Kidney (tissue), 13 donors: ENCODE measurements at regions not wholly inside any gene's neighbourhood (a gene's known extent, or its start where the extent isn't known, plus 50 kb on each side); places are given as distances from the start of the nearest gene placed in this dataset.

Source experiments
- DNase-seq, 5 donors: peaks; one replicate each; pipeline ENCODE4 v3.0.0-alpha.2; 2013 to 2020
- FAIRE-seq: peaks from 2 replicates; lab custom pipeline; 2012; peaks lifted over from hg19 to GRCh38; lab: Jason Lieb, UNC
- H3K27ac ChIP-seq, 2 donors: one replicate each; pipeline ENCODE4 v1.7.0; 2013; ENCODE audit warnings: low read depth in 2 of 2, low read length in 2 of 2, inconsistent platforms in 1 of 2
- H3K27me3 ChIP-seq: one replicate; pipeline ENCODE4 v1.7.1; 2013; ENCODE audit warnings: low read length, inconsistent platforms; ENCODE audit not compliant: control insufficient read depth, insufficient read depth
- H3K36me3 ChIP-seq, 3 donors: one replicate each; pipeline versions ENCODE4 v1.7.0 to v1.7.1; 2013; ENCODE audit warnings: low read length in 3 of 3, control low read depth in 1 of 3, inconsistent platforms in 1 of 3; ENCODE audit not compliant: insufficient read depth in 3 of 3, control insufficient read depth in 2 of 3
- H3K4me1 ChIP-seq, 3 donors: one replicate each; pipeline versions ENCODE4 v1.7.0 to v1.7.1; 2013; ENCODE audit warnings: low read length in 3 of 3, inconsistent platforms in 1 of 3, low read depth in 1 of 3; ENCODE audit not compliant: control insufficient read depth in 2 of 3, insufficient read depth in 2 of 3
- H3K4me3 ChIP-seq, 3 donors: one replicate each; pipeline versions ENCODE4 v1.7.0 to v1.8.1; 2013; ENCODE audit warnings: low read length in 3 of 3, control low read depth in 1 of 3, inconsistent platforms in 1 of 3
- H3K9ac ChIP-seq, 3 donors: one replicate each; pipeline versions ENCODE4 v1.7.0 to v1.7.1; 2013; ENCODE audit warnings: low read length in 3 of 3, control low read depth in 1 of 3, inconsistent platforms in 1 of 3
- H3K9me3 ChIP-seq, 3 donors: one replicate each; pipeline versions ENCODE4 v1.7.0 to v1.7.1; 2013; ENCODE audit warnings: low read length in 3 of 3, control low read depth in 1 of 3, inconsistent platforms in 1 of 3; ENCODE audit not compliant: control insufficient read depth in 2 of 3, insufficient read depth in 1 of 3
- CTCF ChIP-seq: IDR thresholded peaks from 3 replicates; pipeline ENCODE4 v1.5.1; 2012; ENCODE audit warnings: mild to moderate bottlenecking, moderate library complexity, borderline replicate concordance; ENCODE audit not compliant: insufficient read depth; ENCODE audit errors: extremely low read depth
- intact Hi-C: fragments of 100-400 bp; cut with DNase I; formaldehyde crosslinking; loops from one replicate; pipeline ENCODE4 v1.11.1; 2022
- donor health status: control.
- donor health status: control.
- donor health status: control.
- donor health status: control.
- donor health status: control.
- donor health status: DM: yes; HTN: yes; CAD: no.
- donor health status: Normal renal cell carcinoma (clear cell type).

DNA sequence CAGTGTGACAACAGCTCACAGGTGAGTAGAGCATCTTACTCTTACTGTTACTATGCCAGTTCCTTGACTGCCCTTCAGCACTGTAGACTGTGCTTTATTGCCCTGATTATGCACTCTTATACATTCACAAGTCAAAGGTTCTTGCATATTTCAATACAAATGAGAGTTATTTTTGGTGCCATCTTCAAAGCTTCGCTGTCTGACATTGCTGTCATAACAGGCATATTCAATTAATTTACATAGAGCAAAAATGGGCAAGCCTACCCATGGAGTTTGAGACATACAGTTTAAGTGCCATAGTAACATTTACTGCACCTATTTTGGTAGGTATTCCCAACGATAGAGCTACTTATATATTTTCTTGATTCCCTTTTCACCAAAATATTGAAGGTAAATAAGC is 107.5 kb upstream of the CNTN1 start:
- H3K27ac ChIP-seq: no peak overlapping the region
- TF ChIP-seq CTCF: no peak
- DNase-seq (no peak), FAIRE-seq (no peak)
- intact Hi-C loops: no loop called here
- peaks cover 0 to 11% (median 0%) of the 10 kb centered on the region in 3 donors for H3K9me3 ChIP-seq
- no peak overlapping the region for H3K9ac ChIP-seq
- H3K27me3 ChIP-seq: no peaks in the 10 kb centered on the region
- no peaks in the 10 kb centered on the region for H3K36me3 ChIP-seq
- H3K4me1 ChIP-seq: no peaks in the 10 kb centered on the region
- H3K4me3 ChIP-seq: no peak overlapping the region

- DNase-seq: no peak
- Histone ChIP-seq H3K4me1 (no peaks in the 10 kb centered on the region), H3K9me3 (peaks cover 0 to 5% (median 0%) of the 10 kb centered on the region in 3 donors), H3K9ac (no peak overlapping the region), H3K27ac (no peak overlapping the region), H3K36me3 (no peaks in the 10 kb centered on the region), H3K27me3 (no peaks in the 10 kb centered on the region), H3K4me3 (no peak overlapping the region)
- intact Hi-C loops: no loop called here
- TF ChIP-seq CTCF: no peak
- no peak for FAIRE-seq
Observed at GRCh38 chr12:40586823-40587222, 105.4 kb upstream of the CNTN1 start.

GRCh38 chr12:40587421-40587820 is 104.8 kb upstream of the CNTN1 start:
- Histone ChIP-seq H3K36me3 (no peaks in the 10 kb centered on the region), H3K9me3 (peaks cover 0 to 5% (median 0%) of the 10 kb centered on the region in 3 donors), H3K27ac (no peak overlapping the region), H3K4me3 (no peak overlapping the region), H3K4me1 (no peaks in the 10 kb centered on the region), H3K9ac (no peak overlapping the region), H3K27me3 (no peaks in the 10 kb centered on the region)
- intact Hi-C loops: no loop called here
- TF ChIP-seq CTCF: no peak
- DNase-seq (no peak), FAIRE-seq (no peak)

DNA sequence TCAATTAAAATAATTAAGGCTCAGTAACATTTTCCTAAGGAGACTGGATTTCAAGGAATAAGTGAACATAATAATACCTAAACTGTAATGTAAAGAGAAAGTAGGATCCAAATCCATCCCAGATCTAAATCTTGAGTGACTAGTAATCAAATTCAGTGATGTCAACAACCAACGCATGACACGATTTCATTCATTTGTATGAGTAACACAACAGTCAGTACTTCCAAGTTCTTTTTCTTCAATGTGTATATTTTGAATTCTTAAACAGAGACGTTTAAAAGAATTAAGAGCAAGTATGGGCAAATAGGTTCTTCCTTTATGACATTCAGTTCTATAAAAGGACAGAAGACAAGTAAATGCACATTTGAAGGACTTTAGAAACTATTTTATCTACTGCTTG is 104.3 kb upstream of the CNTN1 start:
- no peak for TF ChIP-seq CTCF
- Histone ChIP-seq H3K27ac (no peak overlapping the region), H3K9me3 (peaks cover 0 to 5% (median 0%) of the 10 kb centered on the region in 3 donors), H3K27me3 (no peaks in the 10 kb centered on the region), H3K4me3 (no peak overlapping the region), H3K4me1 (no peaks in the 10 kb centered on the region), H3K9ac (no peak overlapping the region), H3K36me3 (no peaks in the 10 kb centered on the region)
- DNase-seq: no peak
- FAIRE-seq: no peak
- intact Hi-C loops: no loop called here
